GM19023 (cell line): ENCODE measurements at regions not wholly inside any gene's neighbourhood (a gene's known extent, or its start where the extent isn't known, plus 50 kb on each side); places are given as distances from the start of the nearest gene placed in this dataset.
A peak's percentile ranks its signal among the peaks of the same experiment; 100 is the strongest.
"Not testable (repeated sequence)": the region's sequence is repeated elsewhere in the genome, so short reads cannot be mapped to it uniquely, and the experiment has no call there.

Experiments
- ATAC-seq: cut with Tn5 transposase; IDR thresholded peaks from one replicate; pipeline ENCODE4 v1.9.1; 2021; ENCODE audit warnings: mild to moderate bottlenecking, moderate library complexity; ENCODE audit not compliant: unreplicated experiment

DNA sequence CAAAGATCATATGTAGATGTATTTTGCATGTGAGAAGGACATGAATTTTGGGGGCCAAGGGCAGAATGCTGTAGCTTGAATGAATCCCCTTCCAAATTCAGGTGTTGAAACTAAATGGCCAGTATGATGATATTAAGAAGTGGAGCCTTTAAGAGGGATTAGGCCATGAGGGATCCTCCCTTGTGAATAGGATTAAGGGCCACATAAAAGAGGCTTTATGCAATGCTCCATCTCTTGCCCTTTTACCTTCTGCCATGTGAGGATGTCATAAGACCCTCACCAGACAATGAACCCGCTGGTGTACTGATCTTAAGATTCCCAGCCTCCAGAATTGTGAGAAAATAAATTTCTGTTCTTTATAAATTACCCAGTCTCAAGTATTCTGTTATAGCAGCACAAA lies 206.1 kb downstream of the YTHDC2 start:
- no peak for ATAC-seq

DNA sequence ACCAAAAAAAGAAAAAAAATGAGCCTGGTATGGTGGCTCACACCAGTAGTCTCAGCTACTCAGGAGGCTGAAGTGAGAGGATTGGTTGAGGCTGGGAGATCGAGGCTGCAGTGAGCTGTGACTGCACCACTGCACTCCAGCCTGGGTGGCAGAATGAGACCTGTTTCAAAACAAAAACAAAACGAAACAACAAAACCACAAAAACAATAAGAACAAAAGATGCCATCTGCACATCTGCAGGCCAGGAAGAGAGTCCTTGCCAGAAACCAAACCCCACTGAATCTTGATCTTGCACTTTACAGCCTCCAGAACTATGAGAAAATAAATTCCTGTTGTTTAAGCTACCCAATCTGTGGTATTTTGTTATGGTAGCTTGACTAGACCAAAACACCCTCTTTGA lies 207.7 kb downstream of the YTHDC2 start:
- ATAC-seq = no peak

DNA sequence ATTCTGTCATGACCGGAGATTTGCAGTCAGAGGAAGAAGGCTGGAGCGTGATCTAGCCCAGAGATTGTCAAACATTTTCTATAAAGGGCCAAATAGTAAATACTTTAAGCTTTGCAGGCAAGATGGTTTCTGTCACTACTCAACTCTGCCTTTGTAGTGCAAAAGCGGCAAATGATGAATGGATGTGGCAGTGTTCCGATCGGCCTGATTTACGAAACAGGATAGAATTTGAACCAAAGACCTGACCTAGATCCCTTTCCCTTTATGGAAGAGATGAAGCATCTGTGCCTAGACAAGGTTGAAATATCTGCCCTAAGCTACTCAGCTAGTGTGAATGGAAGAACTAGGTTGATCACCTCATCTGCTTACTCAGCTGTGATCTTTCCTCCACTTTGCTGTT lies 209.5 kb downstream of the YTHDC2 start:
- ATAC-seq = no peak

DNA sequence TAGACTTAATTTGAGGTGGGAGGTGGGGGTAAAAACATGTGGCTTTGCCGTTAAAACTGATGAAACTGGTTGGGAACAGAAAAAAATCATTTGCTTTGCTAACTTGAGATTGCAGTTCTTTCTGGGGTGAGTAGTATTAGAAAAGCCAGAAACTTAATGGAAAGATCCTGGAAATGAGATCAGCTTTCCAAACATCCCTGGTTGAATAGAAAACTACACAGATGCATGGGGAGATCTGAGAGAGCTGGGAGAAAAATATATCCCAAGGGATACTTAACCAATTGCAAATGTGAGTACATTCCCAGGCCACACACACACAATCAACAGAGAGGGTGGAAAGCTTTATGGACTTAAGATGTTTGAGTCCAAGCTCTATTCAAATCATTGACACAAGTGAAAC lies 222.3 kb downstream of the YTHDC2 start:
- no peak for ATAC-seq

DNA sequence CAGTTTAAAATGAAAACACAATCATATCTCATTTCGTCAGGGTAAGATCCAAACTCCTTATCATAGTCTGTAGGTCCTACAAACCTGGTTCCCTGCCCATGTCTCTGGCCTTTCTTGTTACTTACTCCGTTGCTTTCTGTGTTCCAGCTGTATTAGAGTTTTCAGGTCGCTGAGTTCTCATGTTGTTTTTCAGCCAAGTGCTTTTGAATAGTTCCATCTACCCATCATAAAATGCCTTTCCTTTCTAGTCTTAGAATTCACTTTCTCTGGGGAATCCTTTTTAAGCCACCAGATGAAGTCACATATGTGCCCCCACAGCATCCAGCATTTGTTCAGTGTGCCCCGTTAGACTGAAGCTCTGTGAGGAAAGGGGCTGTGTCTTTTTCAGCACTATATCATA lies 228.7 kb downstream of the YTHDC2 start:
- no peak for ATAC-seq

DNA sequence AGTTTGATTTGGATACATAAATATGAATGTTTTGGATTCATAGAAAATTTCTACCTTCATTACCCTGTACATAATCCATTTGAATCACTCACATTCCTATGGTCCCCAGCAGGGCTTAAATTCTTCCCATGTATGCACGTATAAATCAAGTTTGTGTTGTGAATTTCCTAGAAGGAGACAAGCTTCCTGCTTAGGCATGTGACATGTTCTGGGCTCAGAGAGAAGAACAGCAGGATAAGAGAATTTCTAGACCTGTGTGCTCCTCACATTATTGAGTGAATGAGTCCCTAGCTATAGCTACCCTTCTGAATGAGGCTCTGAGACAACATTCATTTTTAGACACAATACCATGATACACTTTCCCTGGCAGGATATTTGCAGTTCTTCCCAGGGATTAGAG lies 229.1 kb downstream of the YTHDC2 start:
- ATAC-seq = no peak

DNA sequence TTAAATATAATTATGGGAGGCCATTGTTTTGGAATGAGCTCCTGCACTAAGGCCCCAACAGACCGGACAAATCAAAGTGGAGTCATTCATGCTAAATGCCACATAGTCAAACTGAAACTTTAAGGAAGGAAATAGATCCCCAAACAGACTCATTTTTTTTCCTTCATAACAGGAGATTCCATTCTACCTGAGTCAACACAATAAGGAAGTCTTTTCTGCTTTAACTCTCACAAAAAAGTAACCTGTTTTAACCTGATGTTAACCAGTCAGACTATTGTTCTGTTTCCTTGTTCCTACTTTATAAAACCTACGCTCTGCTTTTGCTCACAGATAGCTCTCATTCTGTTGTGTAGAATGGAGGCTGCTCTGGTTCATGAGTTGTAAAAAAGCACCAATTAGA lies 234.9 kb downstream of the YTHDC2 start:
- ATAC-seq = no peak

DNA sequence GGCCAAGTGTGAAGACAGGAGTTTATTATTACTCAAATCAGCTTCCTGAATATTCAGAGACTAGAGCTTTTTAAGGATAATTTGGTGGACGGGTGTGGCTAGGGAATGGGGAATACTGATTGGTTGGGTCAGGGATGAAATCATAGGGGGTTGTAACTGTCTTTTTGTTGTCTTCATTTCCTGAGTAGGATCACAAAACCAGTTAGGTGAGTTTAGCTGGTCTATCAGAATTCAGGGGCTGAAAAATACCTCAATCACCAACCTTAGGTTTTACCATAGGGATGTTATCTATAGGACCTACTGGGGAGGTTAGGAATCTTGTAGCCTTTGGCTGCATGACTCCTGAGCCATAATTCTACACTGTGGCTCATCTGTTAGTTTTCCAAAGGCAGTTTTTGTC lies 235.8 kb downstream of the YTHDC2 start:
- ATAC-seq = no peak

DNA sequence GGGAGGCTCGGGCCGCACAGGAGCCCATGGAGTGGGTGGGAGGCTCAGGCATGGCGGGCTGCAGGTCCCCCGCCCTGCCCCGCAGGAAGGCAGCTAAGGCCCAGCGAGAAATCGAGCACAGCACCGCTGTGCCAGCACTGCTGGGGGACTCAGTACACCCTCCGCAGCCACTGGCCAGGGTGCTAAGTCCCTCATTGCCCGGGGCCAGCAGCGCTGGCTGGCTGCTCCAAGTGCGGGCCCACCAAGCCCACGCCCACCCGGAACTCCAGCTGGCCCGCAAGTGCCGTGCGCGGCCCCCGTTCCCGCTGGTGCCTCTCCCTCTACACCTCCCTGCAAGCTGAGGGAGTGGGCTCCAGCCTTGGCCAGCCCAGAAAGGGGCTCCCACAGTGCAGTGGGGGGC lies 239.7 kb downstream of the YTHDC2 start:
- ATAC-seq = not testable (repeated sequence)

DNA sequence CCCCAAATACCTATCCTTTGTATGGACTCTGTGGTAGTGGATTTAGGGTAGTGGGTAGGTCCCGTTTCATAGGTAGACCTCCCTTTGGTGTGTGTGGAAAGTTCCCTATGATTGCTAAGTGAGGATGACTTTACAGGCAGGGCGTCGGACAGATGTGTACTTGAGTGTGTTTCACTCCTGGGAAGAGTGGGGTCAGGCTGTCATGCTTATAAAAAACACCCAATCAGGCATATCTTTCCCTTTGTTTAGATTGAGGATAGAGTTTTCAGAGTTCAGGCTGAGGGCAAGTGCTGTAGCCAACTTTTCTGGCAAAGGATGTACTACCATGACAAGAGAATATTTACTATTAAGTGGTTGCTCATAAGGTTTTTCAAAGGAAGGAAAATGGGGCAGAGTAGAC lies 242.0 kb downstream of the YTHDC2 start:
- ATAC-seq = no peak

DNA sequence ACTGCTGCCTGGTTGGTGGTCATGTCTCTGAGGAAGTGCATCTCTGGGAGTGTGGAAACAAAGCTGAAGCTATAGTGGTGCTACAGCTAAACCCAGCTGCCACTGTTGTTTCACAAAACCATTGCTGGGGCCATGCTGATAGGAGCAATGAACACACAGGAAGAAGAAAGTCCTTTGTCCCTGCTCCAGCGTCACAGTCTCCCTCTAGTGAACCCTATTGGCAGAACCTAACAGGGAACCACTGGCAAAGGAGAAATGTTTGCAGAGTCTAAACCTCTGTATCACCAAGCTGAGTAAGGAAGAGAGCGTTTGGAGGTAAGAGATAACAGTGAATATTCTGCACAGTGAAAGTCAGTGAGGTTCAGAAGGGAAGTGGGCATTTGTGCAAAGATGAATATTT lies 244.0 kb downstream of the YTHDC2 start:
- no peak for ATAC-seq

DNA sequence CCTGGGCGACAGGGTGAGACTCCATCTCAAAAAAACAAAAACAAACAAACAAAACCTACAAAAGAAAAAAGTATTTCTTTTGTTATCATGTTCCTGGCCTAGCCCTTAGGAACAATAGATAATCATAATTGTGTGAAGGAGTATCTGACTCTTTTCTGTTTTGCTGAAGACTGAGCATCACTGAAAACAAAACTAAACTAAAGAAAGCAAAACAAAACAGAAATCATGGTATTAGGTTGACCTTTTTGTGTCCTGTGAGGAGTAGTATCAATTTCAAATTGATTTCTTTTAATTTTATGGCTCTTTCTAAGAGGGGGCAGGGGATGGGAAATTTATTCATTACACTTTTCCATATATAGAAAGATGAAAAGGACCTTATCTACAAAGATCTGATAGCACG lies 246.0 kb downstream of the YTHDC2 start:
- ATAC-seq = no peak

DNA sequence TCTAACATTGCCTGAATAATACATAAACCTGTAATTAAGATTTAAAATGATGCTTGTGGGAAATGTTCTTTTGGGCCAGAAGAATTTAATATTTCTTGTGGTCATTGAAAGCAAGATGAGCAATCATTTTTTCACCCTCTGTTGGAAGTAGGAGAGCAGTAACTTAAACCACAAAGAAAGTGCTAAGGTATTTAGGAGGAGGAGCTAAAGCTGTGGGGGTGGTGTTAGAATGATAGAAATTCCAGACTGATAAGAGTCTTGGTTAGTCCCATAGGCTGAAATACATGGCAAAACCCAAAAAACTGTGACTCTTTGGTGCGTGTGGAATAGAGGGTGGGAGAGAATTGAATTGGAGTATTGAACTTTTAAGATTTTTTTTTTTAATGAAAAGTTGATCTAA lies 247.0 kb downstream of the YTHDC2 start:
- no peak for ATAC-seq

DNA sequence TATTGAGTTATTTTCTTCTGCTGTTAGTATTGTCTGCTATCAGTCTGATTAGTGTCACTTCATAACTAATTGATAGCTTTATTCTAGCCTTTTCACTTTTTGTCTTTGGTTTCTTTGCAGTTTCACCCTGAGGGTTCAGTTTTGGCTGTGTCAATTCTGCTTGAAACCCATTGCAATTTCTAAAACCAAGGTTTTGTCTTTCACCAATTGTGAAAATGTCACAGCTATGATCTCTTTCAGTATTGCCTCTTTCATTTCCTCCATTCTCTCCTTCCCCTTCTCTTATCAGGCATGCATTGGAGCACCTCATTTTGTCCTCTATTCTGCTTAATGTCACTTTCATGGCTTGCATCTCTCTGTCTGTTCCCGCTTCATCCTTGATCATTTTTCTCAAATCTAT lies 248.1 kb downstream of the YTHDC2 start:
- ATAC-seq = no peak

DNA sequence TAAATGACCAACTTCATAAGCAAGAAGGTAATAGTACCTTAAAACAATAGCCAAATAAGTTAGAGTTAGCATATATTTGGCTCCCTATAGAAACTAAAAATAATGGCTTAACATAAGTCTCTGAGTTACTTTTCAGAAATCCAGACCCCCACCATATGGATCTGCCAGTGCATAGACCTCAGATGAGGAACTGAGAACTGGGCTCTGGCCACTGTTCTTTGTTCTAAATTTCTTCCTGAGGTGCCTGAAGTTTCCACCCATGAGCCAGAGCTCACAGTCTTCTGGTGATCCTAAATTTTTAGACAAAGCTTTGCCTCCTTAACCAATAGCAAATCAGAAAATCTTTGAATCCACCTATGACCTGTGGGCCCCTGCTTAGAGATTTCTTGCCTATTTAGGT lies 250.9 kb downstream of the YTHDC2 start:
- no peak for ATAC-seq

DNA sequence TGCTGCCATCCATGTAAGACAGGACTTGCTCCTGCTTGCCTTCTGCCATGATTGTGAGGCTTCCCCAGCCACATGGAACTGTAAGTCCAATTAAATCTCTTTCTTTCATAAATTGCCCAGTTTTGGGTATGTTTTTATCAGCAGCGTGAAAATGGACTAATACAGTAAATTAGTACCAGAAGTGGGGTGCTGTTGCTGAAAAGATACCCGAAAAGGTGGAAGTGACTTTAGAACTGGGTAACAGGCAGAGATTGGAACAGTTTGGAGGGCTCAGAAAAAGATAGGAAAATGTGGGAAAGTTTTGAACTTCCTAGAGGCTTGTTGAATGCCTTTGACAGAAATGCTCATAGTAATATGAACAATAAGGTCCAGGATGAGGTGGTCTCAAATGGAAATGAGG lies 253.3 kb downstream of the YTHDC2 start:
- ATAC-seq = not testable (repeated sequence)

DNA sequence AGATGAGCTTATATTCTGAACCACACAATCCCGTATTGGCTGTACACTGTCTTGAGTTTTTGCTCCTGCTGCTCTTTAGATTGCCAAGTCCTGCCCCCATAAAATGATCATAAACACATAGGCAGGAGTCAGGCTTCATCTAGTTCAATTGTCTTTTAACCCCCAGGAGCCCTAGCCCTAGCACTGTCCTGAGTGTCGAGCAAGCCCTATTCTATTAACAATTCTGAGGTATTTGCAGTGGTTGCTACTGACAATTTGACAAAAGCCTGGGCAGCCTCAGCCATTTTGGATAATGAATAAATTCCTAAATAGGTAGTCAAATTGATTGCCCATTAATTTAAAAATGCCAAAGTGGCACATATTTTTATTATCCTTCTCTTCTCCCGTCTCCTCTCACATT lies 257.2 kb downstream of the YTHDC2 start:
- ATAC-seq = no peak

DNA sequence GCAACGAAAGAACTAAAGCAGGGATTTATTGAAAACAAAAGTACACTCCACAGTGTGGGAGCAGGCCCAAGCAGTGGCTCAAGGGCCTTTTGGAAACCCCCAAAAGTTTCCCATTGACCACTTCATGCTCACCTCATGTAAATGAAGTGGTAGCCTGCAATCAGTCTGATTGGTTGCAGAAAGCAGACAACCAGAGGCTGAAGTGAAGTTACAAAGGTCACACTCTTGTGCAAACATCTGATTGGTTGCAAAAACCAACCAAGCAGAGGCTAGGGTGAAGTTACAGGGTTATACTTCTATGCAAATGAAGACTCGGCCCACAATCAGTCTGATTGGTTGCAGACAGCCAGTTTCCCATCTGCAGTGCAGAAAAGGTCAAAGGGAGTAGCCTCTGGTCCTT lies 258.0 kb downstream of the YTHDC2 start:
- peak; percentile 86 for ATAC-seq

DNA sequence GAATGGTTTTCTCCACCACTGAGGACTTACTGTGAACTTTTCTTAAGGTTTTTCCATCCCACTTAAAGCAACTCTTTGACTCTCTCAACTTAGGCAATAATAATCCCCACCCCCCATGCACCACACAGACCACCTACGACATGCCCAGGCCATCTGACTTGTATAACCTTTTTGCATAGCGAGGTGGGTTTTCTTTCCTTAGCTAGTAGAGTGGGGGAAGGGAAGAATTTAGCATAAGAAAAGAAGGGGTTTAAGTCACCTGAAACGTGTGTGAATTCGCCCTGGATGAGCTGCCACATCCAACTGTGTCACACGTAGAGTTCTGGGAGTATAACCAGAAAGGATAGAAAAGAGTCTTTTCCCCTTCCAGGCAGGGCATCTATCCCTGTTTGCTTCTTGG lies 262.7 kb downstream of the YTHDC2 start:
- ATAC-seq = no peak

DNA sequence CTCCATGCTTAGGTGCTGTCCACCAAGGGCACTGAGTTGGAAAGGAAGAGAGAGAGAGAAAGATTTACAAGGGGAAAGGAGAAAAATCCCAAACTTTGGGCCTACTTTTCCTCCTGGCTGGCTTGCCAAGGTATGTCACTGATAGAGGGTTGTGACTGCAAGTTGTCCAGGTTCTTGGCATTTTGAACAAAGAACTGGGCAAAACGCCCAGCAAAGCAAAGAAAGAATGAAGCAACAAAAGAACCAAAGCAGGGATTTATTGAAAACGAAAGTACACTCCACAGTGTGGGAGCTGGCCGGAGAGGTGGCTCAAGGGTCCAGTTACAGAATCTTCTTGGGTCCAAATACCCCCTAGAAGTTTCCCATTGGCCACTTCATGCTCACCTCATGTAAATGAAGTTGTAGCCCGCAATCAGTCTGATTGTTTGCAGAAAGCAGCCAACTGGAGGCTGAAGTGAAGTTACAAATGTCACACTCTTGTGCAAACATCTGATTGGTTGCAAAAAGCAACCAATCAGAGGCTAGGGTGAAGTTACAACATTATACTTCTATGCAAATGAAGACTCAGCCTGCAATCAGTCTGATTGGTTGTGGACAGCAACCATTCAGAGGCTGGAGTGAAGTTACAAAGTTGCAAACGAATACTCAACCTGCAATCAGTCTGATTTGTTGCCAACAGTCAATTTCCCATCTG lies 263.5 kb downstream of the YTHDC2 start:
- ATAC-seq = no peak

DNA sequence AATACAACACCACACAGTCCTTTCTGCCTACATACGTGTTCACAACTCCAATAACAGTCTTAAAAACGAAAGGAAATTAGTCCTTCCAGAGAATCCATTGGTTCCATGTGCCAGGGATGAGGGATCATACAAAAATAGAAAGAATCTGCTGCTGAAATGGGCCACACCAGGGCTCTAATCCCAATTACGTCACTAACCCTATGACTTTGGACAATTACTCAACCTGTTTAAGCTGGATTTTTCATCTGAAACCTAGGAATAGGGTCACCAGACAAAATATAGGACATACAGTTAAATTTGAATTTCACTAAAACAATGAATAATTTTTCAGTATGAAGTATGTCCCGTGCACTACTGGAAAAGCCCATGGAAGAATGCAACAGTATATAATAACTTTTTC lies 264.7 kb downstream of the YTHDC2 start:
- ATAC-seq = no peak

DNA sequence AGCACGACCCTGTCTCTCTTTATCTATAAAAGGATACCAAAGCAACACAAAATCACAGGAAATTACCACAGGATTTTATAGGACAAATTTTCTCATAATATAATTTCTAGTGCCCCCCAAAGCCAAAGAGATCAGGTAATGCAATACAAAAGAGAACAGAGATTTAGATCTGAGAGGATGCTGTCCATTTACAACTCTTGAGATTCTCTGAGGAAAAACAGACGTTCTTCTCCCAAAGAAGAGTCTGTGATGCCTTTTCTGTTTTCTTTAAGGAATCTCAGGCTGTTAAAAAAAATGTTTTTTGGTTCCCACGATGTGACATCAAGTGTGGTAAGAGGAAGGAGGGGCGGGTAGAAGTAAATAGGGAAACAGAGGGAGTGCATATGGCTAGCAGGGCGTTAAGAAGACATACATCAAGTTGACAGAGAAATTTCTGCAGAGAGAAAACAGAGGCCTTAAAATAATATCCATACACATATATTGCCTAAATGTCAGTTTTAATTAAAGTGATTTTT lies 274.7 kb downstream of the YTHDC2 start:
- ATAC-seq = no peak

DNA sequence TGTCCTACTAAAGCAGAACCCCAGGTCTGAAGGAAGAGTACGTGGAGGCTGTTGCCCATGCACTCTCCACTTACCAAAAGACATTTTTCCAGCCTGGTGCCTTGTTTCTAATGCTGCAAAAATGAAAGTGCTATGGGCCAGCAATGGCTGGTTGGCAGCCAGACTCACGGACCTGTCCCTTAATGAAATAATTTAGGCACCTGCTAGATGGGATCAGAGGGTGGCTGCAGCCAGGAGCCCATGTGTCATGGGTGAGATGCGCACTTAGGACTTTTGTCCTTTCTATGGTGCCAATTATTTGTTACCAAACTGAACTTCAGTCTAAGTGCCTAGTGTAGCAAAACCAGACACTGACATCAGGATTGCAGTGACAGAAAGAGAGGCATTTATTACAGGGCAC lies 276.3 kb downstream of the YTHDC2 start:
- ATAC-seq = no peak
